PC-9 (cell line): ENCODE measurements at regions not wholly inside any gene's neighbourhood (a gene's known extent, or its start where the extent isn't known, plus 50 kb on each side); places are given as distances from the start of the nearest gene placed in this dataset.

Experiments
- CTCF ChIP-seq: fragments of 200-600 bp; sonication (generic); conservative IDR thresholded peaks from 2 replicates; pipeline ENCODE4 v1.6.1; 2017; ENCODE audit warnings: mixed run types, antibody characterized with exemption, mild to moderate bottlenecking, moderate library complexity
- EZH2 ChIP-seq: fragments of 200-600 bp; sonication (generic); IDR thresholded peaks from 2 replicates; pipeline ENCODE4 v1.8.0; 2017; ENCODE audit warnings: antibody characterized with exemption, low read depth

GRCh38 chr20:56827763-56828162 lies 198.7 kb downstream of the TFAP2C start:
- TF ChIP-seq CTCF, result no peak
- no peak for TF ChIP-seq EZH2
